CD4-positive, alpha-beta T cell treated with Interleukin-1 beta for 1 hour (primary cell): ENCODE measurements at regions not wholly inside any gene's neighbourhood (a gene's known extent, or its start where the extent isn't known, plus 50 kb on each side); places are given as distances from the start of the nearest gene placed in this dataset.

ENCODE experiments used
- DNase-seq, 2 donors: peaks; one replicate each; pipeline ENCODE4 v3.0.0-alpha.2; 2020 to 2022

DNA sequence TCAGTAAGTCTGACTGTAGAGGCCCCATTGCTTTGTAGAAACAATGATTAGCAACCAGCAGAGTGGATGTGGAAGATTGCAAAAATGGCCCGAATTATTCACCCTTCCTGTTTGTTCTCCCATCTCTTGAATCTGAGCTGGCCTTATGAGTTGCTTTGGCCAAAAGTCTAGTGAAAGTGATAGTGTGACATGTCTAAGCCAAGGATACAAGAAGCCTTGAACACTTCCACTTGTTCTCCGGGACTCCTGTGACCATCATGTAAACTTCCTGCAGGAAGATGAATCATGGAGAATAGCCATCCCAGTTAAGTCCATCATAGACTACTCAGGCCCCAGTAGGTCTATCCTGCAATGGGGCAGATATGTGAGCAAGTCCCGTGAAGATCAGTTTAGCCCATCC lies 252.0 kb upstream of the JAG1 start:
- no peak for DNase-seq

DNA sequence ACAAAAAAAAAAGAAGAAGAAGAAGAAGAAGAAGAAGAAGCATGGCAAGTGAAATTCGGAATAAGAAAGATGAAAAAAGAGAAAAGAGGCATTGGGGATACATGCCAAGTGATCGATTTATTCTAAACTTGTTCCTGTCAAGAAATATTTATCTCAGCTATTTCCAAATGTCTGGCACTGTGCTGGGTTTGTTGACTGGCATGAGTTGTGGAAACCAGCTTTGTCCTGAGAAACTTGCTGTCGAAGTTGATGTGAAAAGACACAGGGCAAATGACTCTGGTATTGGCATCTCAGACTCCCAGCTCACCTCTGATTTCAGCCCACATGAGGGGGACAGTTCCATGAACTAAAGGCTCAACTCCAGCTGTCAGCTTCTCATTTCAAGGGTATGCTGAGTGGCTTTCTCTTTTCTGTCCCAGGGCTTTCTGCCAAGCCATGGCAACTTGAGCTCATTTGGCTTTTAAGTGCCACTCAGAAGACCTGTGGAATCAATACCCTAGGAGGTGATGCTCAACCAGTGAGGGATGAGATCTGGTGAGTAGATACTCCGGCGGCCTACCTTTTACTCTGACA lies 253.3 kb upstream of the JAG1 start:
- no peak for DNase-seq

GRCh38 chr20:10927936-10928840 lies 254.4 kb upstream of the JAG1 start:
- no peak for DNase-seq

DNA sequence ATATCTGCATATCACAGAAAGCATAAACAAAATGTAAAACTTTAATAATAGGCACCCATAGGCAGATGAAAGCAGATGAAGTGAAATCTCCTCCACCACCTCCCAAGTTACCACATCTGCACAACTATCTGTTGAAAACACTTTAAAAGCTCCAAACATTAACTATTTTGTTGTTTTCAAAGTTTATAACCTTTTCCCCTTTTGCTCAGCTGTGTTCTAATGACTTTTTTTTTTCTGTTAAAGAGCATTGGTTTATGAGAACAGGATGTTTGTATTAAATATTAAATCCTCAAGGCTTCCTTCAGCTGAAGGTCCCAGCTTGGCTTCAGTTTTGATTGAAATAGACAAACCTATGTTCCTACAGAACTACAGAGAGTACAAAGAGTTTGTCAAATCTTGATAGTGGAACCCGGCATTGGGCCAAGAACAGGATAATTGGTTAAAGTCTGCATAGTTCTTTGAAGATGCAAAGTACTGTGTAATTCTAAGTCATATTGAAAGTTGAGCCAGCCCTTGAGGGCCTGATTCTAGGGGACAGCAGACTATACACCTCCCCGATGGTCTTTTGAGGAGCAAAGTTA lies 255.1 kb upstream of the JAG1 start:
- no peak for DNase-seq

- DNase-seq: no peak
Measured at GRCh38 chr20:10935658-10936402, 262.0 kb upstream of the JAG1 start.

DNA sequence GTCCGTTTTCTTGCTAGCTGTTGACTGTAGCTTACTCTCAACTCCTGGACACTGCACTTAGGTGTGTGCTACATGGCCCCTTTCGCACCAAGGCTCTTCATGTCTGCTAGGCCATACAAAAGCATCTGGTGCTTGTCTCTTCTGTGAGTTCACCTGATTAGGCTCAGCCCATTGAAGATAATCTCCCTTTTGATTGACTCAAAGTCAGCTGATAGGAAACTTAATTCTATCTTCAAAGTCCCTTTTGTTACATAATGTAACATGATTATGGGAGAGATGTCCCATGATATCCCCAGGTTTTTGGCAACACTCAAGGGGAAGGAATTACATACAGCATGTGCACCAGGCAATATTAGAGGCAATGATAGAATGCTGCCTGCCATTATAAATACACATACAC lies 263.0 kb upstream of the JAG1 start:
- DNase-seq: no peak

- DNase-seq: no peak
Measured at GRCh38 chr20:10939331-10939941, 265.6 kb upstream of the JAG1 start.

- no peak for DNase-seq
Measured at GRCh38 chr20:10940941-10941340, 267.1 kb upstream of the JAG1 start.

DNA sequence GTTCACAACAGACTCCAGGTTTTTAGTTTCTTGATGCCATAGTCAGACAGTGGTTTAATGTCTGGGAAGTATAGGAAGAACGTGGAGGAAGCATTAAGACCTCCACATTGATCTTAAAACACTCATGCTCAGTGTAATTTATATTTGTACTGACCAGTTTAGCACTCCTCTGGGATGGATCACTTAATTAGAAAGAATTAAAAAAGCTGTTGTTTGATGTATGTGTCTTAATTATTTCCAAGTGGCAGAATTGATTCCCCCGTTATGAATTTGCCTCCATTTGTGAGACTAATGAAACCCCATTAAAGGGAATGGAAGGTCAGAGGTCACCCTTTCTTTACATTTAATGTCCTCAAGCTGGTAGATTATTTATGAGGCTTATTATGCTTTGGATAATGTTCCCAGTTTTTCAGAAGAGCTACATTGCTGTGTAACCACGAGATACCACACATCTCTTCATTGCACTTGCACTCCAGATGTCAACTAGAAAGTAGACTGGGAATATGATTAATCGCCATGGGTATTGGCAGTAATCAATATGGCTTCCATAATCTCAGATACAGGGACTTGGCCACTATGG lies 270.0 kb upstream of the JAG1 start:
- DNase-seq: no peak

DNA sequence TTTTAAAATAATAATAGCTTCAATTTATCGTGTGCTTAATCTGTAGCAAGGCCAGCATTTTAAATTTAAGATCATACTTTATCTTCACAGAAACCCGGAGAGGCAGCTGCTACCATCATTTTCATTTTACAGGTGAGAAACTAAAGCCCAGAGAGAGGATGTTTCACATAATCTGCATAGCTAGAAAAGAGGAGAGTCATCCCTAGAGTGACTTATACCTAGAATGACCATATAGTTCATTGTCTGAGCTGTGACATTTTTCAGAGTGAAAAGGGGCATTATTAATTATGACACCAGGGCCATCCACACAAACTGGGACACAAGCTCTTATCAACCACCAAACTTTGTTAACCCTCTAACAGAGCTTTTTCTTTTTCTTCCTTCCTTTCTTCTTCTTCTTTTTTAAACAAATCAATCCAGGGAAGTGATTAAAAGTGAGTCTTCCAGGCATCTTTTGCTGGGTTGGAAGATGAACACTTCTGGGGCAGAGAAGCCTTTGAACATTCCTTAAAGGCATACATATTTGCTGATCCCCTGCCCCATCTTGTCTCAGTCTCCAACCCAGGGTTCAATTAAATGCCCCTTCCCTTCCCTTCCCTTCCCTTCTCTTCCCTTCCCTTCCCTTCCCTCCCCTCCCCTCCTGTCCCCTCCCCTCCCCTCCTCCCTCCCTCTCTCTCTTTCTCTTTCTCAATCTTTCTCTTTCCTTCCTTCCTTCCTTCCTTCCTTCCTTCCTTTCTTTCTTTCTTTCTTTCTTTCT lies 272.5 kb upstream of the JAG1 start:
- no peak for DNase-seq

DNA sequence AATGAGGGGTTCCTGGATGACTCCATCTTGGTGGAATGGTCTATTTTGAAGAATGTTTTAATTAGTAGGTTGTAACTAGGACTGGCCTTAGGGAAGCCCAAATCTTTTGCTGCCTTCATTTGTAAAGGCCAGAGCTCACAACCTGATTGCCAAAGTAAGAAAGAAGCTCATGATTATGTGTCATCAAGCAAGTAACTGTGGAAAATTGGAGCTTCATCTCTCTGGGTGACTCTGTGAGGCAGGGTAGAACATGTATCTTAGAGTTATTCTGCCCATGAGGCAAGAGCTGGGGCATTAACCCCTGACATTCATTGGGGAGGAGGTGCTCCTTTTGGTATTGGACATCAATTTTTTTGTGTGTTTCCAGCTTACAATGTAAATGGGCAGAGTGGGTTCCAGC lies 273.9 kb upstream of the JAG1 start:
- no peak for DNase-seq

DNA sequence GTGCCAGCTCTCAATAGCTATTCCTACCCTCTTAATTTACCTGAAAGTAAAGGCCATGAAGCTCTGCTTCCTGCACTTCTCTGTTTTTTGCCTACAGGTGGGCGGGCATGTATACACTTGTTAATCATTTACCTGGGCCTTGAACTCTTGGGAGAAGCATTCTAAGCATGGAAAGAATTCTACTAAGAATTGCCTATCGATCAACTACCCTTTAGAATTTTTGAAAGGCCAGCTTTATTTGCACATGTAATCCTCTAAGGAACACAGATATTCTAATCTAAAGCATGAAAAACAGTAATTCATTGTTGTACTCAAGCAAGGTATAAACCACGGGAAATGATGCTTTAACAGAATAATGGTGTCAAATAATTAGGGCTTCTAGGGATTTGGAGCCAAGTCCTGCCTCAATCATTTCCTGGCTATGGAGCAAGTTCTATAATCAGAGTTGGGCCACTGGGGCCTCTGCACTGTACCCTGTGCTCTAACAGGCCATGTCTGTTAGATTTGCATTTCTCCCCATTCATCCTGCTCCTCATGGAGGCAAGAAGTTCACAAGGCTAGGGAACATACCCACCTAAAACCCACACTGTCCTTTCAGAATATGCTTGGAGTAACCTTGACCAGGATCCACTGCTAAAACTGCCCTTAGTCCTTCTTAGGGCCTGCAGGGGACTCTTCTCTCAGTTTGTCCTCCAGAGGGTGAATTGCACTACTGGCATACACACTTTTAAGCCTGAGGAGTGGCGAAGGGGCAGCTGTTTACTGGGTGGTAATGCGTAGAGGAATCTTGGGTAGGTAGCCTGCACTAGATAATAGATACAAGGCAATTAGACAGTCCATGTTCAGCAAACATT lies 276.4 kb upstream of the JAG1 start:
- no peak for DNase-seq

- no peak for DNase-seq
Measured at GRCh38 chr20:10951216-10951615, 277.4 kb upstream of the JAG1 start.

- DNase-seq: no peak
Measured at GRCh38 chr20:10951904-10952303, 278.1 kb upstream of the JAG1 start.

- no peak for DNase-seq
Measured at GRCh38 chr20:10953437-10953836, 279.6 kb upstream of the JAG1 start.

DNA sequence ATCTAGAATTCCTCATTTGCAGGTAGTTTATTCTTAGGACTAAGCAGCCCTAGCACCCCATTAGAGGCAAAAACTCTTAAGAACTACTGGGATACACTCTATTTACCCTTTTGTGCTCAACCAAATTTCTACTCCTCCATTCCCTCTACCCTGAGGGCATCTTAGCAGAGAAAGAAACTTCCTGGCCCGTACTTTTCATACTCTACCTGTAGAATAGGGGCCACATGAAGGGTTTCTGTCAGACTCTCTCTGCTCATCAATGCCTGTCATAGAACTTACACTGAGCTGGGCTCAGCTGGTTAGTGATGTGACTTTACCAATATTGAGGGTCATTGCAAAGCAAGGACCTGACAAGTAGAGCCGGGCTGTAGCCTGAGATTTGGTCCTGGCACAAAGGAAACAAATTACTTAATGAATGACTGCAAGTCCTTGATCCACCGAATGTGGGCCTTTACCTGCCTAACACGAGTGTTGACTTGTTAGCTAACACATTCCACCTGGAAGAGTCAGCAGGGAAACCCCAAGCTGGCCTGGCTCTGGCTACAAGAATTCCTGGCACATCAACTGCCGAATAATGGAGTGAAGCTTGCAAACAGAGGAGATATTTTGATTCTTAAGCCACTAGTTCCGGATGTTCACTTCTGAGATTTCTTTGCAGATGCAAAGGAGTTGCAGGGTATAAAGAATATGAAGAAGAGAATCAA lies 280.5 kb upstream of the JAG1 start:
- no peak for DNase-seq

GRCh38 chr20:10954908-10955580 lies 281.2 kb upstream of the JAG1 start:
- no peak for DNase-seq

DNA sequence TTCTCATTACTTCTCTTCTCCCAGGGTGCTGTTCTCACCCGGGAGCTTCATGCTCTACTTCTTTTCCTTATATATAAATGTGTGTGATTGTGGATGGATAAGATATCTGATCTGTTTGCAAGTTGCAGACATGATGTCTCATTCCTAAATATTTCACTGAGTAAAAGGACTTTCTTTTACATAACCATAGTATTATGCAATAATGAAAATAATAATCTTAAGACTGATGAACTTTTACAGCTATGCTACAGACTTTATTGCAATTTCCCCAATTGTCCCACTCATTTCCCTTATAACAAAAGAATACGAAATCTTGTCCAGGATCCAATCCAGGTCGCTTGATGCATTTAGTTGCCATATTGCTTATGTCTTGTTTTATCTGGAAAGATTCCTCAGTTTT lies 284.5 kb upstream of the JAG1 start:
- no peak for DNase-seq

GRCh38 chr20:10960416-10960815 lies 286.6 kb upstream of the JAG1 start:
- no peak for DNase-seq
